DOHH2 (cell line): ENCODE measurements at regions not wholly inside any gene's neighbourhood (a gene's known extent, or its start where the extent isn't known, plus 50 kb on each side); places are given as distances from the start of the nearest gene placed in this dataset.

Experiments
- H3F3A ChIP-seq: fragments of 200-600 bp; sonication (generic), shearing (Covaris generic); 2 replicates; pipeline ENCODE4 v1.6.0; 2016; ENCODE audit warnings: antibody characterized with exemption, mild to moderate bottlenecking; ENCODE audit not compliant: control insufficient read depth, insufficient read depth
- H3K27ac ChIP-seq: fragments of 200-600 bp; sonication (generic); 2 replicates; pipeline ENCODE4 v1.5.1; 2014; ENCODE audit warnings: low read depth, mild to moderate bottlenecking, low read length, moderate library complexity
- H3K27me3 ChIP-seq: fragments of 200-600 bp; sonication (generic); 2 replicates; pipeline ENCODE4 v1.6.1; 2014; ENCODE audit warnings: mild to moderate bottlenecking, low read length, mixed read lengths; ENCODE audit not compliant: control insufficient read depth
- H3K36me3 ChIP-seq: fragments of 200-600 bp; sonication (generic); 2 replicates; pipeline ENCODE4 v1.6.1; 2014; ENCODE audit warnings: mild to moderate bottlenecking, low read length, moderate library complexity, mixed read lengths; ENCODE audit not compliant: control insufficient read depth
- H3K4me1 ChIP-seq: fragments of 200-600 bp; sonication (generic); 2 replicates; pipeline ENCODE4 v1.6.1; 2014; ENCODE audit warnings: mild to moderate bottlenecking, low read length, mixed read lengths; ENCODE audit not compliant: control insufficient read depth
- H3K4me2 ChIP-seq: fragments of 200-600 bp; sonication (generic); 2 replicates; pipeline ENCODE4 v1.6.0; 2014; ENCODE audit warnings: mild to moderate bottlenecking, low read length, moderate library complexity
- H3K4me3 ChIP-seq: fragments of 200-600 bp; sonication (generic); 2 replicates; pipeline ENCODE4 v1.5.1; 2014; ENCODE audit warnings: mild to moderate bottlenecking, low read length, mixed read lengths
- H3K79me2 ChIP-seq: fragments of 200-600 bp; sonication (generic); 2 replicates; pipeline ENCODE4 v1.6.1; 2014; ENCODE audit warnings: mild to moderate bottlenecking, low read length, mixed read lengths; ENCODE audit not compliant: control insufficient read depth
- H3K9me2 ChIP-seq: fragments of 200-600 bp; sonication (generic); replicated peaks from 2 replicates; pipeline ENCODE4 v1.6.1; 2014; ENCODE audit warnings: mild to moderate bottlenecking, low read length, mixed read lengths; ENCODE audit not compliant: control insufficient read depth
- H3K9me3 ChIP-seq: fragments of 200-600 bp; sonication (generic); 2 replicates; pipeline ENCODE4 v1.6.1; 2014; ENCODE audit warnings: antibody characterized with exemption, low read length, mixed read lengths; ENCODE audit not compliant: control insufficient read depth, insufficient read depth
- H4K20me1 ChIP-seq: fragments of 200-600 bp; sonication (generic); 2 replicates; pipeline ENCODE4 v1.6.0; 2014; ENCODE audit warnings: low read depth, mild to moderate bottlenecking, antibody characterized with exemption, low read length, moderate library complexity; ENCODE audit not compliant: control insufficient read depth, insufficient read depth
- EZH2phosphoT487 ChIP-seq: fragments of 200-600 bp; sonication (generic); IDR thresholded peaks from 2 replicates; pipeline ENCODE4 v1.6.1; 2017; ENCODE audit warnings: borderline replicate concordance, mild to moderate bottlenecking, antibody characterized with exemption, low read length, moderate library complexity, mixed read lengths
- TF ChIP-seq, protein P1 (sequence below): fragments of 200-600 bp; sonication (generic); IDR thresholded peaks from one replicate; pipeline ENCODE4 v1.5.1; 2014; ENCODE audit warnings: antibody characterized with exemption, mild to moderate bottlenecking, low read depth, low read length; ENCODE audit not compliant: poor library complexity, severe bottlenecking

DNA sequence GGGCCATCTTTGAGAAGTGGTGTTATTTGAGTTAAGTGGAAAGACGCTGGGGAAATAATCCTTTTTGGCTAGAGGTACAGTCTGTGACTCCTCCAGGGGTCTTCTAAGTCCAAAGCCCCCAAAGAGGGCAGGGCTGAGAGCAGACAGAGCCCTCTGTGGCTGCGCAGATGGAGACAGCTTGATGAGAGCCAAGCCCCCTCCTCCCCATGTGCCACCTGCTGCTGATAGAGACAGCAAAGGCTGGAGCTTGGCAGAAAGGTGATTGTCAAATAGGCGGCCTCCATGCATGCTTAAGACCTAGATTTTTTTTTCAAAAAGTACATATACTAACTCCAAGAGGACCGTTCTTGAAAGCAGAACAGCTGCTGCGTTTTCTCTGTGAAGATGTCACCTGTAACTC is 72.4 kb downstream of the CRYGS start:
- no peaks in the 10 kb centered on the region for H3K36me3 ChIP-seq
- peaks cover 14% of the 10 kb centered on the region for H3K27me3 ChIP-seq
- H3K4me3 ChIP-seq, result no peak overlapping the region
- TF ChIP-seq EZH2phosphoT487, result no peak
- TF ChIP-seq, protein P1, sequence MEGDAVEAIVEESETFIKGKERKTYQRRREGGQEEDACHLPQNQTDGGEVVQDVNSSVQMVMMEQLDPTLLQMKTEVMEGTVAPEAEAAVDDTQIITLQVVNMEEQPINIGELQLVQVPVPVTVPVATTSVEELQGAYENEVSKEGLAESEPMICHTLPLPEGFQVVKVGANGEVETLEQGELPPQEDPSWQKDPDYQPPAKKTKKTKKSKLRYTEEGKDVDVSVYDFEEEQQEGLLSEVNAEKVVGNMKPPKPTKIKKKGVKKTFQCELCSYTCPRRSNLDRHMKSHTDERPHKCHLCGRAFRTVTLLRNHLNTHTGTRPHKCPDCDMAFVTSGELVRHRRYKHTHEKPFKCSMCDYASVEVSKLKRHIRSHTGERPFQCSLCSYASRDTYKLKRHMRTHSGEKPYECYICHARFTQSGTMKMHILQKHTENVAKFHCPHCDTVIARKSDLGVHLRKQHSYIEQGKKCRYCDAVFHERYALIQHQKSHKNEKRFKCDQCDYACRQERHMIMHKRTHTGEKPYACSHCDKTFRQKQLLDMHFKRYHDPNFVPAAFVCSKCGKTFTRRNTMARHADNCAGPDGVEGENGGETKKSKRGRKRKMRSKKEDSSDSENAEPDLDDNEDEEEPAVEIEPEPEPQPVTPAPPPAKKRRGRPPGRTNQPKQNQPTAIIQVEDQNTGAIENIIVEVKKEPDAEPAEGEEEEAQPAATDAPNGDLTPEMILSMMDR, result no peak
- no peaks in the 10 kb centered on the region for H3F3A ChIP-seq
- no peaks in the 10 kb centered on the region for H3K9me3 ChIP-seq
- no peaks in the 10 kb centered on the region for H4K20me1 ChIP-seq
- no peak overlapping the region for H3K27ac ChIP-seq
- no peak overlapping the region for H3K4me2 ChIP-seq
- H3K9me2 ChIP-seq, result no peaks in the 10 kb centered on the region
- no peaks in the 10 kb centered on the region for H3K4me1 ChIP-seq
- H3K79me2 ChIP-seq, result no peaks in the 10 kb centered on the region

DNA sequence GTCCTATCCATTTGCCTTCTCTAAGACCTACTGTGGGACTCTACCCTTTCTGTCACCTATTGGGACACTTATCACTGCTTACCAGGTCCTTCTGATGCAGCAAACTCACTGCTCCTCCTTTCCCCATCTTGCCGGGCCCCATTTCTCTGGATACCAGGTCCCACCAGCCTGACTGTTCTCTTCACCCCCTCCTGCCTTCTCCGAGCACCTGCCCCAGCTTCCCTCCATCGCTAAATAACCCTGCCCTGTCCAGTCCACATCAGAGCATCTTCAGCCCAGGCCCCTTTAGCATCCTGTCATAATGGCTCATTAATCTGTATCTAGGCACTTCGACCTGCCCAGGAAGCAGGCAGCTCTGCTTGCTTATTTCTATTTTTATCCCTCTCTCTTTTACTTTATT is 74.7 kb downstream of the CRYGS start:
- Histone ChIP-seq H3K27me3 (peaks cover 14% of the 10 kb centered on the region), H3K4me3 (no peak overlapping the region), H3K9me3 (no peaks in the 10 kb centered on the region), H3K36me3 (no peaks in the 10 kb centered on the region), H4K20me1 (no peaks in the 10 kb centered on the region), H3K27ac (no peak overlapping the region), H3K79me2 (no peaks in the 10 kb centered on the region), H3K4me1 (no peaks in the 10 kb centered on the region), H3K4me2 (no peak overlapping the region), H3K9me2 (no peaks in the 10 kb centered on the region), H3F3A (no peaks in the 10 kb centered on the region)
- no peak for TF ChIP-seq EZH2phosphoT487
- TF ChIP-seq, protein P1, result no peak

DNA sequence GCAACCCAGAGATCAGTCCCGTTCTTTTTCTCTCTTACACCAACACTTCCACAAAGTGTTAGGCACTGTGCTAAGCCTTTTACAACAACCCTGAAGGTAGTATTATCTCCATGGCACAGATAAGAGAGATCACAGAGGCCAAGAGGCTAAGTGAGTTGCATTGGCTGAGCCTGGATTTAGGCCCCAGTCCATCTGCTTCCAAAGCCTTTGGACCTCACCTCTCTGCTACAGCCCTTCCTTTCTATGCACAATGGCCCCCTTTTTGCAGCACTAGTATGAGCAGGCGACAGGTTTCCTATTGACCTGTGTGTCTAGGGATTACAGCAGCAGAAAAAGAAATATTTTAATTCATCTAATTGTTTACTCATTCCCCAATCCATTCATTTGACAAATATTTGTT is 76.2 kb downstream of the CRYGS start:
- no peaks in the 10 kb centered on the region for H4K20me1 ChIP-seq
- no peaks in the 10 kb centered on the region for H3K79me2 ChIP-seq
- no peak overlapping the region for H3K4me3 ChIP-seq
- no peaks in the 10 kb centered on the region for H3F3A ChIP-seq
- H3K4me1 ChIP-seq, result no peaks in the 10 kb centered on the region
- H3K27me3 ChIP-seq, result peaks cover 16% of the 10 kb centered on the region
- H3K4me2 ChIP-seq, result no peak overlapping the region
- no peaks in the 10 kb centered on the region for H3K9me3 ChIP-seq
- TF ChIP-seq, protein P1, result no peak
- no peak for TF ChIP-seq EZH2phosphoT487
- H3K27ac ChIP-seq, result no peak overlapping the region
- H3K36me3 ChIP-seq, result no peaks in the 10 kb centered on the region
- no peaks in the 10 kb centered on the region for H3K9me2 ChIP-seq
